ENCODE measurements at regions not wholly inside any gene's neighbourhood (a gene's known extent, or its start where the extent isn't known, plus 50 kb on each side); places are given as distances from the start of the nearest gene placed in this dataset.

- no peak for DNase-seq (ENCODE audit: low read depth)
- TF ChIP-seq CTCF (IDR thresholded peaks at IDR 0.05; ENCODE audit: insufficient read depth, low read depth, low read length) = no peak
- H3K4me3 ChIP-seq (ENCODE audit: low read depth, low read length) = no peak overlapping the region
Observed at GRCh38 chr9:11349187-11349586, 736.4 kb upstream of the PTPRD start.

GRCh38 chr9:11352612-11353011 is 739.8 kb upstream of the PTPRD start:
- no peak for DNase-seq (ENCODE audit: low read depth)
- no peak for TF ChIP-seq CTCF (IDR thresholded peaks at IDR 0.05; ENCODE audit: insufficient read depth, low read depth, low read length)
- no peak overlapping the region for H3K4me3 ChIP-seq (ENCODE audit: low read depth, low read length)

- no peak for DNase-seq (ENCODE audit: low read depth)
- TF ChIP-seq CTCF (IDR thresholded peaks at IDR 0.05; ENCODE audit: insufficient read depth, low read depth, low read length) = no peak
- H3K4me3 ChIP-seq (ENCODE audit: low read depth, low read length) = no peak overlapping the region
Observed at GRCh38 chr9:11356067-11356466, 743.3 kb upstream of the PTPRD start.

GRCh38 chr9:11366585-11367129 is 753.9 kb upstream of the PTPRD start:
- DNase-seq (ENCODE audit: low read depth) = no peak
- H3K4me3 ChIP-seq (ENCODE audit: low read depth, low read length) = no peak overlapping the region
- TF ChIP-seq CTCF (IDR thresholded peaks at IDR 0.05; ENCODE audit: insufficient read depth, low read depth, low read length) = no peak

- DNase-seq (ENCODE audit: low read depth) = no peak
- H3K4me3 ChIP-seq (ENCODE audit: low read depth, low read length) = no peak overlapping the region
- no peak for TF ChIP-seq CTCF (IDR thresholded peaks at IDR 0.05; ENCODE audit: insufficient read depth, low read depth, low read length)
Observed at GRCh38 chr9:11374926-11375325, 762.1 kb upstream of the PTPRD start.

GRCh38 chr9:11402621-11403020 is 789.8 kb upstream of the PTPRD start:
- no peak for DNase-seq (ENCODE audit: low read depth)
- no peak for TF ChIP-seq CTCF (IDR thresholded peaks at IDR 0.05; ENCODE audit: insufficient read depth, low read depth, low read length)
- H3K4me3 ChIP-seq (ENCODE audit: low read depth, low read length) = no peak overlapping the region

- no peak overlapping the region for H3K4me3 ChIP-seq (ENCODE audit: low read depth, low read length)
- no peak for TF ChIP-seq CTCF (IDR thresholded peaks at IDR 0.05; ENCODE audit: insufficient read depth, low read depth, low read length)
- no peak for DNase-seq (ENCODE audit: low read depth)
Observed at GRCh38 chr9:11414241-11414640, 801.4 kb upstream of the PTPRD start.
